ENCODE measurements at regions not wholly inside any gene's neighbourhood (a gene's known extent, or its start where the extent isn't known, plus 50 kb on each side); places are given as distances from the start of the nearest gene placed in this dataset.

DNA sequence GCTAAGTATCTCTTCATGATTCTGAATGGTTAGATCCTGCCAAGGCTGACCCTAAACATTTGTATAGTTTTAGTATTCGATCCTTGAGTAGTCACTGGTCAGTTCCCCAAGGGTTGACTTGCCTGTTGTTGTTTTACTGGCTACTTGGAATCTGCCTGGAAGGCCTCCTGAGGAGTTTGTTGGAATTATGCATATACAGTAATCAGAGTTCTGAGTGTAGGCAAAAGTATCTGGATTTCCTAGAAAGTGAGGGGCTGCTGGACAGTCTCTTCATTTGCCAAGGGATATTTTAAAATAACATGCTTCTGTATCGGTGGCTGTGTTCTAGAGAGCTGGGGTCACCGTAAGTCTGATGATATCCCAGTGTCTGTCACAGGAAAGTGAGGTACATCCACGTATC is 333.2 kb upstream of the C2CD4B start:
- no peaks in the 10 kb centered on the region for H3K36me3 Mint-ChIP-seq
- no peak overlapping the region for H3K4me3 Mint-ChIP-seq
- H3K4me1 Mint-ChIP-seq = peaks cover 53% of the 10 kb centered on the region
- peak overlapping the region; percentile 60 for H3K27ac Mint-ChIP-seq
- H3K27me3 Mint-ChIP-seq (ENCODE audit: low read depth) = no peaks in the 10 kb centered on the region
- H3K9me3 Mint-ChIP-seq = no peaks in the 10 kb centered on the region
- TF ChIP-seq, protein P1, sequence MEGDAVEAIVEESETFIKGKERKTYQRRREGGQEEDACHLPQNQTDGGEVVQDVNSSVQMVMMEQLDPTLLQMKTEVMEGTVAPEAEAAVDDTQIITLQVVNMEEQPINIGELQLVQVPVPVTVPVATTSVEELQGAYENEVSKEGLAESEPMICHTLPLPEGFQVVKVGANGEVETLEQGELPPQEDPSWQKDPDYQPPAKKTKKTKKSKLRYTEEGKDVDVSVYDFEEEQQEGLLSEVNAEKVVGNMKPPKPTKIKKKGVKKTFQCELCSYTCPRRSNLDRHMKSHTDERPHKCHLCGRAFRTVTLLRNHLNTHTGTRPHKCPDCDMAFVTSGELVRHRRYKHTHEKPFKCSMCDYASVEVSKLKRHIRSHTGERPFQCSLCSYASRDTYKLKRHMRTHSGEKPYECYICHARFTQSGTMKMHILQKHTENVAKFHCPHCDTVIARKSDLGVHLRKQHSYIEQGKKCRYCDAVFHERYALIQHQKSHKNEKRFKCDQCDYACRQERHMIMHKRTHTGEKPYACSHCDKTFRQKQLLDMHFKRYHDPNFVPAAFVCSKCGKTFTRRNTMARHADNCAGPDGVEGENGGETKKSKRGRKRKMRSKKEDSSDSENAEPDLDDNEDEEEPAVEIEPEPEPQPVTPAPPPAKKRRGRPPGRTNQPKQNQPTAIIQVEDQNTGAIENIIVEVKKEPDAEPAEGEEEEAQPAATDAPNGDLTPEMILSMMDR (IDR thresholded peaks at IDR 0.05; ENCODE audit: unreplicated experiment) = no peak
- no peak for DNase-seq (ENCODE audit: low spot score in 2 of 2, unreplicated experiment in 2 of 2)

DNA sequence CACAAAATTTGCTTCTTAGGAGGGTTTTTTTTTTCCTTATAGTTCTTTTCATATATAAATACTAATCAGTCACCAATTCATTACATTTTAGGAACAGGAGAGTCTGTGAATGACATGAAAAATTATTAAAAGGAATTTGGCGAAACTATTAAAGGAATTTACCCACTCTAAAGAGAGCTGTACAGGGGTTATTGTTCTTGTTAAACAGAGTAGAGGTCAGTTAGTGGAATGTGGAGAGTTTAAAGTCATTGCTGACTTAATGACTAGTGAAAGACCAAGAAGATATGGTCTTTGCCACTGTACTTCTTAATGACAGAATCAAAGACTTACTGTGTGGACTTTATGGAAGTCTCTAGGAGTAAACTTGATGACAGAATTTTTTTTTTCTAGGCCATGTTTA is 333.6 kb upstream of the C2CD4B start:
- no peaks in the 10 kb centered on the region for H3K27me3 Mint-ChIP-seq (ENCODE audit: low read depth)
- peaks cover 57% of the 10 kb centered on the region for H3K4me1 Mint-ChIP-seq
- no peaks in the 10 kb centered on the region for H3K9me3 Mint-ChIP-seq
- H3K27ac Mint-ChIP-seq = peak overlapping the region; percentile 60
- H3K4me3 Mint-ChIP-seq = no peak overlapping the region
- TF ChIP-seq, protein P1 (IDR thresholded peaks at IDR 0.05; ENCODE audit: unreplicated experiment) = no peak
- DNase-seq (ENCODE audit: low spot score in 2 of 2, unreplicated experiment in 2 of 2) = no peak
- no peaks in the 10 kb centered on the region for H3K36me3 Mint-ChIP-seq

DNA sequence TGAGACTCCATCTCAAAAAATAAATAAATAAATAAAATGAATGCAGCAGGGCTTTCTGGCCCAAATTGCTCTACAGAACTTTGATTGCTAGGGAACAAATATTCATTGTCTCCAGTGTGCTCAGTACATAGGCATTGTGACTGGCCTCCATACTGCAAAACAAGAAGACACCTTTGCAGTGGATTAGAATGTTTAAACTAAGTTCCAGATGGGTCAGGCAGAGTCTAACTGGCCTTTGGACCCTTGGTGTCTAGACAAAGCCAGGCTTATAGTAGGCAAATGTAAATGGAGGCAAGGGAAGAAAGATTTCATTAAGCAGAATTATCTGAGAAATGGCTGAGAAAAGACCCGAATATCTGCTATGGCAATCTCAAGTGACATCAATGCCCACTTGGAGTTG is 335.2 kb upstream of the C2CD4B start:
- Mint-ChIP-seq H3K9me3 (no peaks in the 10 kb centered on the region), H3K4me1 (peaks cover 53% of the 10 kb centered on the region)

DNA sequence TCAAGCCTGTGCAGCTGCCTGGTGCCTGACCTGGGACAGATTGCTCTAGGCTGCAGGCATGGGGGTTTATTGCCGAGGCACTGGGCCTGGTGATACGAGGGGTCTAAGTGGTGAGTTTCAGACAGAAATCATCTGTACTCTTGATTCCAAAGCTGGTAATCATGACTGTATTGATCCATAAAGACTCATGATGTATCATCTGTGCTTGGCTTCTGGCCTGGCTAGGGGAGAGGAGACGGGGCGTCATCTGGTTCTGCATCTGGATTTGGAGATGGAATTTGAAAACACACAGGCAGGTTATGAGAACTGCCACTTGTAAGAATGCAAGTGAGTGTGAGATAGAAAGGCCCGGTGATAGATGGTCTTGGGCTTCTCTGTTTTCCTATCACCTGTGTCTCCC is 337.4 kb upstream of the C2CD4B start:
- Mint-ChIP-seq H3K27me3 (ENCODE audit: low read depth) (no peaks in the 10 kb centered on the region), H3K9me3 (no peaks in the 10 kb centered on the region), H3K27ac (peak overlapping the region; percentile 33), H3K4me3 (no peak overlapping the region), H3K4me1 (peaks cover 51% of the 10 kb centered on the region), H3K36me3 (no peaks in the 10 kb centered on the region)
- TF ChIP-seq, protein P1 (IDR thresholded peaks at IDR 0.05; ENCODE audit: unreplicated experiment) = no peak
- DNase-seq (ENCODE audit: low spot score in 2 of 2, unreplicated experiment in 2 of 2) = no peak

More for the DNA sequence above, 335.2 kb upstream of the C2CD4B start:
- no peak overlapping the region for H3K27ac Mint-ChIP-seq
- H3K27me3 Mint-ChIP-seq (ENCODE audit: low read depth) = no peaks in the 10 kb centered on the region
- H3K36me3 Mint-ChIP-seq = no peaks in the 10 kb centered on the region
- H3K4me3 Mint-ChIP-seq = no peak overlapping the region
- no peak for DNase-seq (ENCODE audit: low spot score in 2 of 2, unreplicated experiment in 2 of 2)
- TF ChIP-seq, protein P1 (IDR thresholded peaks at IDR 0.05; ENCODE audit: unreplicated experiment) = no peak

DNA sequence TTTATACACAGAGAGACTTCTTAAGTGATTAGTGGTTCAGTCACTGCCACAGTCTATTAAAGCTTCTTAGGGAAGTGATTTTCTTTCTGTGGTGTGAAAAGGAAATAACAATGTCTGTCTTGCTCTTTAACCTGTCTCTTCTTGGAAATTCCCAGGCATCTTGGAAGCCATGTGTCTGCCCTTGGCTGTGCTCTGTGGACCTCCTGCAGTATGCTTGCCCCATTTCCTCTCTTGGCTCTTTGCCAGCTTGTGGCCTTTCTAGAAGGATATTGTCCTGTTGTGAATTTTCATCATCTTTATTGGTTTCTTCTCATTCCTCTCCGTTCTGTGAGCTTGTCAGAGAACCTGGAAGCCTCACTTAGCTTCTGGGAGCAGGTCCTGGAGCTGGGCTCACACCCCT is 338.4 kb upstream of the C2CD4B start:
- Mint-ChIP-seq H3K9me3 (no peaks in the 10 kb centered on the region), H3K36me3 (no peaks in the 10 kb centered on the region), H3K27ac (peak overlapping the region; percentile 11), H3K4me3 (no peak overlapping the region), H3K27me3 (ENCODE audit: low read depth) (no peaks in the 10 kb centered on the region), H3K4me1 (peaks cover 47% of the 10 kb centered on the region)
- no peak for DNase-seq (ENCODE audit: low spot score in 2 of 2, unreplicated experiment in 2 of 2)
- TF ChIP-seq, protein P1 (IDR thresholded peaks at IDR 0.05; ENCODE audit: unreplicated experiment) = no peak

DNA sequence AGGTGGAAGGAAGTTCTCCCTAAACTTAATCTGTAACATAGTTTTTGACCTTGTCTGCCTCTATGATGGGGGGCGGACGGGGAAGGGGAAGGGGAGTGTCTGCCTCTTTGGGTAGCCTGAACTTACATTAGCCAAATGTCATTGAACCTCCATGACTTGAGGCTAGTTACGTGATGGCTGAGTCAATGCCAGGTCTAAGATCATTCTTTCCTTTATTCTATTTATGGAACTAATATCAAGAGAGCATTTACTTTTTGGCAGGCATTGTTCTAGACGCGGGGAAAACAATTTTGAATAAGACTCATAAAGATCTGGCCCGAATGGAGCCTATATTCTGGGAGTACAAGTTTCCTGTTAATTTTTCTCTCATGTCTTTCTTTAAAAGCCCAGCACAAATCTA is 340.7 kb upstream of the C2CD4B start:
- Mint-ChIP-seq H3K9me3 (no peaks in the 10 kb centered on the region), H3K4me3 (no peak overlapping the region), H3K36me3 (no peaks in the 10 kb centered on the region), H3K27me3 (ENCODE audit: low read depth) (no peaks in the 10 kb centered on the region), H3K27ac (no peak overlapping the region), H3K4me1 (peaks cover 40% of the 10 kb centered on the region)
- TF ChIP-seq, protein P1 (IDR thresholded peaks at IDR 0.05; ENCODE audit: unreplicated experiment) = no peak
- no peak for DNase-seq (ENCODE audit: low spot score in 2 of 2, unreplicated experiment in 2 of 2)
